NCI-H2227 (cell line): ENCODE measurements at regions not wholly inside any gene's neighbourhood (a gene's known extent, or its start where the extent isn't known, plus 50 kb on each side); places are given as distances from the start of the nearest gene placed in this dataset.

Experiments
- DNase-seq: peaks from one replicate; lab custom pipeline; 2025; ENCODE audit not compliant: unreplicated experiment; lab: John Stamatoyannopoulos, UW

DNA sequence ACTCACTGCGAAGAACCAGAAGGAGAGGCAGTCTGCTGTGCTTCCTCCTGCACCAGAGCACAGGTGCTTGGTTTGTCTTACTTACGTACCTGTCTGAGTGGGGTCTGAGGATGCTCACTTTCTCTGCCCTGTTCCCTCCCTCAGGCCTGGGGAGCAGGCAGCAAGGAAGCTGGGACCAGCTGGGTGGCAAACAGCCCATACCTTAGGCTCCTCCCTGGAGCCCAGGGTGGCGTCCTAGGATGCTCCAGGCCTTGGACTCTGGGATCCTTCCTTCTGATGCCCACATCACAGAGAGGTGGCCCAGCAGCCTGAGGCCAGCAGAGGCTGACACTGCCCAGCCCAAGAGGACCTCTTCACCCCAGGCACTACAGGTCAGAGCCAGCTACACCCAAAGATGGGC is 593.2 kb downstream of the BRD1 start:
- DNase-seq: no peak

GRCh38 chr22:49233507-49234100 is 594.1 kb downstream of the BRD1 start:
- no peak for DNase-seq

DNA sequence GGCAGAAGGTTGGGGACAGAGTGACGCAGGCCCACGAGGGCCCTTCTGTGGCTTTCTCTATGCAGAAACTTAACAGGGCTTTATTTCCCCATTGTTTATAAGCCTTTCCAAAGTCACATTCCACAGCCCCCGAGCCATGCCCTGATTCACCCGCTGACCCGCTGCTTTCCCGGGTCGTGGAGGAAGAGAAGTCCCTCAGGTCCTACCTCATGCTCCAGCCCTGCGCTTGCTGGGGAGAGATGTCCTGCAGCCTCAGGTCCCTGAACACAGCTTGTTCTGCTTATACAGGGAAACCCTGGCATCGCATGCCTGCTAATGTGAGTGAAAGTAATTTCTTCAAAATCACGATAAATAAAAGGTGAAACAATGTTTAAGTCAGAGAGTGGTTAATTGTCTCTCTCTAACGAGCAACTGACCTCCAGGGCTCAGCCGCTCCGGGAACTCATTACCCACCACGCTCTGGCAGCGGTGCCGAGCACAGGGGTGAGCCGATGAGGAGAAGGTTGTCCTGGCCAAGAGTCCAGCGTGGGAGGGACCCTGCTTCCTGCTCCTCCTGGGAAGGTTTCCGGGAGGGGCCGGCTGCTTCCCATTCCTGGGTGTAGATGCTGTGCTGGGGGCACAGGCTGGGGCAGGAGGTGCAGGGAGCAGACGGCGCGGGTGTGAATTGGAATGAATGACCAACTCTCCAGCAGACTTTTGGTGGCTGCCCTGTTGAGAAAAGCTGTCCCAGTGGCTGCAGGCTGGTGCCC is 595.2 kb downstream of the BRD1 start:
- no peak for DNase-seq

GRCh38 chr22:49230194-49230577 is 597.5 kb downstream of the BRD1 start:
- DNase-seq: no peak

- DNase-seq: no peak
Measured at GRCh38 chr22:49229483-49230193, 598.0 kb downstream of the BRD1 start.

- DNase-seq: no peak
Measured at GRCh38 chr22:49228431-49229037, 599.1 kb downstream of the BRD1 start.

DNA sequence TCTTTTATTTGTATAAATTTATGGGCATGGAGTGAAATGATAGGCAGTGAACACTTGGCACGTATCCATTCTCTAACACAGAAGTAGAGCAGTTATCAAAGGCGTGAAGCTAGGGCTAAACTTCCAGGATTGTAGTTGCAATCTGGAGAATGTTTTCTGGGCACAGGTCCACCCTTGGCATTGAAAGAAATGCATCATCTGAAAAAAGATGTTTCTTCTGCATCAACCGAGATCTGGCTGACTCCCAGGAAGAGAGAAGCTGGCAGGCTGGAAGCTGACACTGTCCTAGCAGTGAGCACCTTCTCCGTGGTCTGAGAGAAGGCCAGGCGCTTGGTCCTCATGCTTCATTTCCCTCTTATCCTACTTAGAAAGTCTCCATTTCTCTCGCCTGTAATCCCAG is 600.0 kb downstream of the BRD1 start:
- DNase-seq: no peak

- DNase-seq: no peak
Measured at GRCh38 chr22:49226096-49226495, 601.6 kb downstream of the BRD1 start.

DNA sequence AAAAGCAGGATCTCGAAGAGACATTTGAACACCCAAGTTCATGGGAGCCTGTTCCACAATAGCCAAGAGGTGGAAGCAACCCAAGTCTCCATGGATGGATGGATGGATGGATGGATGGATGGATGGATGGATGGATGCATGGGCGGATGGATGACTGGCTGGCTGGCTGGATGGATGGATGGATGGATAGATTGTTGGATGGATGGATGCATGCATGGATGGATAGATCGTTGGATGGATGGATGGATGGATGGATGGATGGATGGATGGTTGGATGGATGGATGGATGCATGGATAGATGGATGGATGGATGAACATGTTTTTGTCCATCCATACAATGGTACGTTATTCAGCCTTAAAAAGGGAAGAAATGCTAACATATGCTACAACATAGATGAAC is 603.4 kb downstream of the BRD1 start:
- no peak for DNase-seq

DNA sequence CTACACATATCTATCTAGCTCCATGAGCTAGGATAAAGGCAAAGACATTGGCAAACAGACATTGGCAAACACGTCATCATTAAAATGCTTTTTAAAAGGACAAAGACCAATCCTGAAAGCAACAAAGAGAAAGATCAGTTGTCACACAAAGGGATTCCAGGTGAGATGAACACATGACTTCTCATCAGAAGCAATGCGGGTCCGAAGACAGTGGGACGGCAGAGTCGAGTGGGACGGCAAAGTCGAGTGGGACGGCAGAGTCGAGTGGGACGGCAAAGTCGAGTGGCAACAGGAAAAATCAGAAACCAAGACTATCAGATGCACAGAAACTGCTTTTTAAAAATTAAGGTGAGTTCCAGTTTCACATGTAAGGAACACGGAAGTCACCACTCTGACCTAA is 609.5 kb downstream of the BRD1 start:
- no peak for DNase-seq

DNA sequence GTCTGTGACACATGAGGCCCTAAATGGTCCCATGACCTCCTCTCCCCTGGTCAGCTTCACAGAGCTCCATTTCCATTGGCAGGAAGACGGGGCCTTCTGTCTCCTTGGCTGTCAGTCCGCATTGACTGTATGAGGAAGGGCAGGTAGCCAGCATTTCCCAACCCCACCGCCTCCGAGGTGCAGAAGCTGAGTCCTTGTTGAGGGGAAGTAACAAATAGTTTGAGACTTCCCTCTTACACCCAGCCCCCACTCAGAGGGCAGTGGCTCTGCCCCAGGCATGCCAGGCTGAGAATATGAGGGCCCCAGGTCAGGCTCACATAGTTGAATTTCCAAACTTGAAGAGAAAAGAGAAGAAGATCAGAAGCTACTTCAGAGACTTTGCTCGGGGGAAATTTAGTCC is 611.1 kb downstream of the BRD1 start:
- no peak for DNase-seq

GRCh38 chr22:49215840-49216239 is 611.8 kb downstream of the BRD1 start:
- no peak for DNase-seq

DNA sequence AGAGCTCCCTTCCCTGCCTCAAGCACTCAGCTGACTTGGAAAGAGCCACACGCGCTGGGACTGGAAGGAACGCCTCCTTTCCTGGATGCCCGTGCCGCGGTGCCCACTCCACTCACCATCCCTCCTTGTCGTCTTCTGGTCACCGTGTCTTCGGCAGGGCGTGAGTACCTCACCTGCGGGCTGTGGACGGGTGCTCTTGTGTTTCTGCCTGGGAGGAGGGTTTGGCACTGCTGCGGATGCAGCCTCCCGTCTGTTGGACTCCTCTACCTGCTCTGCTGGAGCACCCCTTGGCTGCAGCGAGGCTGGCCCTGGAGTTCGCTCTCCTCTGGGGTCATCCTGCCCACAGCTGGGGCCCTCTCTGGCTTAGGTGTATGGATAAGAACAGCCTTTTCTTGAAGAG is 612.7 kb downstream of the BRD1 start:
- DNase-seq: no peak

GRCh38 chr22:49213731-49214352 is 613.8 kb downstream of the BRD1 start:
- no peak for DNase-seq

GRCh38 chr22:49212466-49212865 is 615.2 kb downstream of the BRD1 start:
- no peak for DNase-seq

GRCh38 chr22:49212002-49212401 is 615.7 kb downstream of the BRD1 start:
- DNase-seq: no peak

GRCh38 chr22:49211176-49211575 is 616.5 kb downstream of the BRD1 start:
- DNase-seq: no peak

DNA sequence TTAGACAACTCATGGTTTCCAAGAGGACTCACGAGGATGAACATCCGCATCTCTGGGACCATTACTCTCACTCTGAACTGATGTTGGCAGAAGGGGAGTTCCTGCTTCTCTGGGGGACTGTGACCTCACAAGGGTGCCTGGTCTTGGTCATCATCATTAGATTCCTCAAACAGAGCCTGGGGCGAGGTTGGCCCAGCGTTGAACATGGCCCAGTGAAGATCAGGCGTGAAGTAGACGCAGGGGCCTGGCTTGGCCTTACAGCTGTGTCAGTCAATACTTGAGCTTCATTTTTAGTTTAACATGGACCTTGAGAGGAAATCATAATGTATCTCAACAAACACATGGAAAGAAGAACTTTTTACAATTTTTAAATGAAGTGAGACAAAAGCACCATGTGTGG is 617.1 kb downstream of the BRD1 start:
- no peak for DNase-seq

GRCh38 chr22:49209452-49210195 is 618.0 kb downstream of the BRD1 start:
- no peak for DNase-seq

- DNase-seq: no peak
Measured at GRCh38 chr22:49208768-49209252, 618.9 kb downstream of the BRD1 start.

GRCh38 chr22:49208004-49208402 is 619.7 kb downstream of the BRD1 start:
- no peak for DNase-seq
